DMS79 (cell line): ENCODE measurements at regions not wholly inside any gene's neighbourhood (a gene's known extent, or its start where the extent isn't known, plus 50 kb on each side); places are given as distances from the start of the nearest gene placed in this dataset.
"Not testable (repeated sequence)": the region's sequence is repeated elsewhere in the genome, so short reads cannot be mapped to it uniquely, and the experiment has no call there.

ENCODE experiments used
- DNase-seq: peaks from one replicate; lab custom pipeline; 2025; lab: John Stamatoyannopoulos, UW

GRCh38 chr7:91692800-91693199, 187.7 kb downstream of the MTERF1 start:
- DNase-seq = no peak

- no peak for DNase-seq
Observed at GRCh38 chr7:91694351-91694841, 186.1 kb downstream of the MTERF1 start.

- no peak for DNase-seq
Observed at GRCh38 chr7:91710881-91711280, 169.6 kb downstream of the MTERF1 start.

GRCh38 chr7:91713669-91714068, 166.8 kb downstream of the MTERF1 start:
- no peak for DNase-seq

GRCh38 chr7:91717681-91718470, 162.6 kb downstream of the MTERF1 start:
- no peak for DNase-seq

- DNase-seq = no peak
Observed at GRCh38 chr7:91719008-91719407, 161.5 kb downstream of the MTERF1 start.

- DNase-seq = no peak
Observed at GRCh38 chr7:91720260-91720937, 160.1 kb downstream of the MTERF1 start.

- DNase-seq = no peak
Observed at GRCh38 chr7:91722831-91723230, 157.7 kb downstream of the MTERF1 start.

GRCh38 chr7:91729046-91729445, 151.5 kb downstream of the MTERF1 start:
- not testable (repeated sequence) for DNase-seq

- DNase-seq = no peak
Observed at GRCh38 chr7:91731976-91732375, 148.5 kb downstream of the MTERF1 start.

- no peak for DNase-seq
Observed at GRCh38 chr7:91749418-91749817, 131.1 kb downstream of the MTERF1 start.

GRCh38 chr7:91750091-91750490, 130.4 kb downstream of the MTERF1 start:
- DNase-seq = no peak

GRCh38 chr7:91752102-91752501, 128.4 kb downstream of the MTERF1 start:
- no peak for DNase-seq

GRCh38 chr7:91754280-91754679, 126.2 kb downstream of the MTERF1 start:
- not testable (repeated sequence) for DNase-seq

GRCh38 chr7:91755121-91755520, 125.4 kb downstream of the MTERF1 start:
- DNase-seq = not testable (repeated sequence)

GRCh38 chr7:91759205-91759863, 121.2 kb downstream of the MTERF1 start:
- DNase-seq = no peak

- DNase-seq = no peak
Observed at GRCh38 chr7:91767820-91768219, 112.7 kb downstream of the MTERF1 start.

GRCh38 chr7:91771394-91771793, 109.1 kb downstream of the MTERF1 start:
- no peak for DNase-seq

- no peak for DNase-seq
Observed at GRCh38 chr7:91771921-91772815, 108.3 kb downstream of the MTERF1 start.

- no peak for DNase-seq
Observed at GRCh38 chr7:91776171-91776570, 104.3 kb downstream of the MTERF1 start.

GRCh38 chr7:91777522-91777921, 103.0 kb downstream of the MTERF1 start:
- DNase-seq = no peak

GRCh38 chr7:91778416-91778815, 102.1 kb downstream of the MTERF1 start:
- no peak for DNase-seq
